AG09319 (cell line): ENCODE measurements at regions not wholly inside any gene's neighbourhood (a gene's known extent, or its start where the extent isn't known, plus 50 kb on each side); places are given as distances from the start of the nearest gene placed in this dataset.

Experiments
- DNase-seq: peaks from one replicate; pipeline ENCODE4 v3.0.0-alpha.2; 2010; ENCODE audit warnings: low read depth; ENCODE audit errors: extremely low read depth
- CTCF ChIP-seq: IDR thresholded peaks from 2 replicates; pipeline ENCODE4 v1.5.1; 2011; ENCODE audit warnings: low read depth, mild to moderate bottlenecking, inconsistent platforms, low read length, moderate library complexity

- TF ChIP-seq CTCF: no peak
- no peak for DNase-seq
Observed at GRCh38 chr14:83568141-83568540, 1961.8 kb upstream of the FLRT2 start.

GRCh38 chr14:83575301-83575700 lies 1954.6 kb upstream of the FLRT2 start:
- TF ChIP-seq CTCF: no peak
- DNase-seq: no peak

GRCh38 chr14:83583201-83583600 lies 1946.7 kb upstream of the FLRT2 start:
- TF ChIP-seq CTCF: no peak
- no peak for DNase-seq

- no peak for TF ChIP-seq CTCF
- no peak for DNase-seq
Observed at GRCh38 chr14:83594874-83595273, 1935.1 kb upstream of the FLRT2 start.

- no peak for DNase-seq
- TF ChIP-seq CTCF: no peak
Observed at GRCh38 chr14:83607682-83608081, 1922.3 kb upstream of the FLRT2 start.

- TF ChIP-seq CTCF: no peak
- no peak for DNase-seq
Observed at GRCh38 chr14:83611491-83611890, 1918.5 kb upstream of the FLRT2 start.

GRCh38 chr14:83611906-83612390 lies 1918.0 kb upstream of the FLRT2 start:
- no peak for DNase-seq
- no peak for TF ChIP-seq CTCF
